Peyer's patch (tissue), 4 donors: ENCODE measurements at regions not wholly inside any gene's neighbourhood (a gene's known extent, or its start where the extent isn't known, plus 50 kb on each side); places are given as distances from the start of the nearest gene placed in this dataset.

Experiments used
- CTCF ChIP-seq, 6 experiments: fragments of 450-650 bp in 4 of 6; fragments of 200-600 bp in 2 of 6; sonication (generic) in 1 of 6; IDR thresholded peaks; one replicate each; pipeline ENCODE4 v1.5.1; 2017 to 2019; ENCODE audit warnings: antibody characterized with exemption in 6 of 6, mild to moderate bottlenecking in 3 of 6, moderate library complexity in 1 of 6
- POLR2A ChIP-seq, 2 donors: fragments of 450-650 bp; IDR thresholded peaks; one replicate each; pipeline ENCODE4 v1.5.1; 2017; ENCODE audit warnings: antibody characterized with exemption in 2 of 2, mild to moderate bottlenecking in 2 of 2, moderate library complexity in 2 of 2

GRCh38 chr7:12053561-12053960 lies 157.5 kb upstream of the TMEM106B start:
- no peak for TF ChIP-seq CTCF (IDR thresholded peaks at IDR 0.05)
- no peak for TF ChIP-seq POLR2A (IDR thresholded peaks at IDR 0.05)
